ENCODE measurements at regions not wholly inside any gene's neighbourhood (a gene's known extent, or its start where the extent isn't known, plus 50 kb on each side); places are given as distances from the start of the nearest gene placed in this dataset.

- TF ChIP-seq CTCF (IDR thresholded peaks at IDR 0.05) (no peak), POLR2AphosphoS5 (IDR thresholded peaks at IDR 0.05) (no peak)
These were observed 86.3 kb downstream of the SNX5 start for GRCh38 chr20:17882065-17882833.
